ENCODE measurements at regions not wholly inside any gene's neighbourhood (a gene's known extent, or its start where the extent isn't known, plus 50 kb on each side); places are given as distances from the start of the nearest gene placed in this dataset.

GRCh38 chr18:65411061-65411460, 339.8 kb upstream of the CDH7 start:
- DNase-seq (ENCODE audit: low read depth, low spot score): no peak

DNA sequence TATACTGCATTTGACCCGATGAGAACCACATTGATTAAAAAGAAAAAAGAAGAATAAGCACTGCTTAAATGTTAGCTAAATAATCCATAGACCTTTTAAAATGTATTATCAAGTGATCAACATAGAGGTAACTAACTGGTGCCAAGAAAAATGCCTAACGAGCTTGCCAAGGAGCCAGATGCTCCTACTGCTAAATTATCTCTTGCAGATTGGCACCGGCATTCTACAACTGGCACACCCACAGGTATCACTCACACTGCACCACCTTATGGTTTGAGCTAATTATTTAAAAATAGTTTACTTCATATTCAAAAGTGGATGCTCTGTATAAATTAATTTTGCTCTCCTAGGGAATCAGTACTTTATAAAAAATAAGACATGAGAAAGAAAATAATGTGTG, 341.6 kb upstream of the CDH7 start:
- no peak for DNase-seq (ENCODE audit: low read depth, low spot score)

DNA sequence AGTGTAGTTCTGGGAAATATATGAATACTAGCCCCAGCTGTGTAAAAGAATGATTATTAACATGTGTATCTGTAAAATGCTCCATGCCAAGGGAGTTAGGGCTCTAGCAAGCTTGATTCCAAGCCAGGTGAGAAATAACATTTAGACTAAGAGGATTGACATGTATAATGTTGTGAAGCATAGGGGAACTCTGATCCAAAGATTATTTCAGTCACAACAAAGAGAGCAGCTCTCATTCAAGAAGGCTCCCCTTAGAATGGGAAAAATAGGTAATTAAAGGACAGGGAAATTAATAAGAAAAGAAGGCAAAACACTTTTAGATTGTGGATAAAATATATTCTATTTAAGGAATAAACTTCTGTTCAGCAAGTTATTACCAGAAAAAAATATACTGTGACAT, 347.3 kb upstream of the CDH7 start:
- DNase-seq (ENCODE audit: low read depth, low spot score): no peak

DNA sequence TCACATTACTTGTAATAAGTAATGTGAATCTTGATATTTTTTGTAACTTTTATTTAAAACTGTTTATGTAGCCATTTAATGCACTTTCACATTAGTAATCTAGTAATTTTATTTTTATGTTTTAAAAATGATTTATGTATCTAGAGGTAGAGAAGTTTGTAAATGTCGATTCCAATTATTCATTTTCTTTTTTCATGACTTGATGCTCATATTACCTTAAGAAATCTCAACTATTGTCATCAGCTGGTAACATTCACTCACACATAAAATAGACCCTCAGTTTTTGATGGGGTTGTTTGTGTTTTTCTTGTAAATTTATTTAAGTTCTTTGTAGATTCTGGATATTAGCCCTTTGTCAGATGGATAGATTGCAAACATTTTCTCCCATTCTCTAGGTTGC, 351.7 kb upstream of the CDH7 start:
- DNase-seq (ENCODE audit: low read depth, low spot score): no peak

DNA sequence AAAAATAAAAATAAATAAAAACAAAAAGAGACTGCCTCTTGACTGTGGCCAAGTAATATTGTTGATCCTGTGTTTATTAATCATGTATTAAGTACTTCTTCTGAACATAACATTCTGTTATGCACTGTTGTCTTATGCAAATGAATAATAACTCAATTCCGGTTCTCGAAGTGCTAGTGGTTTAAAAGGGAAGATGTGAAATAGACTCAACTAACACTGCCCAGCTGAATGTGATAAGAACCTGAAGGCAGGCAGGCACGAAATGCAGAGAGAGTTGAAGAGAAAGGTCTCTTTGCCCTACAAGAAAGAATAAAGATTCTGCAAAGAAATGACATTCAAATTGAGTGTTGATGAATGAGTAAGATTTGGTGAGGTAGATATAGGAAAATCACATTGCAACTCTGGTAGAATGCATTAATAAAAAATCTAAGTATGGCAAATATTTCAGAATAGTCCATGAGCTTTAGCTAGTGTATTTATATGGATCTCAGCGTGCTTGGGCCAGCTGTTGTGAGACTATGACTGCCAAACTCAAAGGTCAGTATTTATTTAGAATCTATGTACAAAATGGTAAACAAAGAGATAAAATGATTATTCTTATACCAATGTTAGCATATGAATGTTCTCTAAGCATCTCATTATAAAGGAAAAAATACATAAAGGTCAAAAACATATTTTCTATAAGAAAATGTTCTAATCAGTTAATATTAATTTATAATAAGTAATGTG, 352.3 kb upstream of the CDH7 start:
- no peak for DNase-seq (ENCODE audit: low read depth, low spot score)

GRCh38 chr18:65380986-65381385, 369.8 kb upstream of the CDH7 start:
- no peak for DNase-seq (ENCODE audit: low read depth, low spot score)

DNA sequence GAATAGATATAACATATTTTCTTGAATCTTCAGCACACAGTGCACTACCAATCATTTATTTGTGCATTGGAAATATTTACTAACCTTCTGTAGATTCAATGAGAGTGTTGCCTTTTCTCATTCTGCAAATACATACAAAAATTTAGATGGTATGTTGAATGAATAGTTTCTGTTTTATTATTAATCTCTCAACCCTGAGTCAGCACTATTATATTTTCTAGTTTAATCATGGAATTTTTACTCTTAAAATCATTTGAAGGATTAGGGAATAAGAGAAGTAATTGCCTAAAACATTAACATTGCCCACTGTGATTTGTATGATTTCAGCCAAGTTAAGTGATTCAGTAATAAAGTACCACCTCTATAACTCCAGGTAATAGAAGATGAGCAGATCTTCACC, 370.2 kb upstream of the CDH7 start:
- DNase-seq (ENCODE audit: low read depth, low spot score): no peak

- DNase-seq (ENCODE audit: low read depth, low spot score): no peak
Observed at GRCh38 chr18:65372904-65373303, 377.9 kb upstream of the CDH7 start.

DNA sequence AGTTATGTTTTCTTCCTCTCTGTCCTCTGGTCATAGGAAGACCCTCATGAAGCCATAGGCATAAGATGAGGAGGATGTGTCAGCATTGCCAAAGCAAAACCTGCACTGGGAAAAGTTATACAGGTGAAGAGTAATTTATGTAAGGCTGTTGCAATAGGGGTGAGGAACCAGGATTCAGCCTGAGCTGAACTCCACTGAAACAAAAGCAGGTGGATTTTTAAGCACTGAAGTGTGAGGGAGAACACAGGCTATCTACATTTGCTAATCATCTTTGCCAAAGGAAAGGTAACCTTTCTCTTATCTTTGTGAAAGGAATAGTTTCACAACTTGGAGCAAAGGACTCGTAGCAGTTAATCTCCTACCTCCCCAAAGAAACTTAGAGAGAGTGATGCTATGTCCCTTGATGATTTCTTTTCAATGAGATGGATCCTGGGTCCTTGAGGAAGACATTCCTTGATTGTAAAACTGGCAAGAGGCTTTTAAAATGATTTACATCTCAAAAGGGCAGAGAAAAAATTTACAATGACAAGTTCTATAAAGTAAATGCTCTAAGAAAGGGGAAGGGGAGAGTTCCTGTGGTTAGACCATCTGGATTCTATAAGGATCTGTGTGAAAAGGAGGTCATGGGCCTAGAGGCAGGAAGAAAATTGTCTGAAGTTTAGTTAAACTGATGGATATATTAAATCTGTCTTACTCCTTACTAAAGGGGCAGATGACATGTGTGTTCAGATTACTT, 385.4 kb upstream of the CDH7 start:
- no peak for DNase-seq (ENCODE audit: low read depth, low spot score)

DNA sequence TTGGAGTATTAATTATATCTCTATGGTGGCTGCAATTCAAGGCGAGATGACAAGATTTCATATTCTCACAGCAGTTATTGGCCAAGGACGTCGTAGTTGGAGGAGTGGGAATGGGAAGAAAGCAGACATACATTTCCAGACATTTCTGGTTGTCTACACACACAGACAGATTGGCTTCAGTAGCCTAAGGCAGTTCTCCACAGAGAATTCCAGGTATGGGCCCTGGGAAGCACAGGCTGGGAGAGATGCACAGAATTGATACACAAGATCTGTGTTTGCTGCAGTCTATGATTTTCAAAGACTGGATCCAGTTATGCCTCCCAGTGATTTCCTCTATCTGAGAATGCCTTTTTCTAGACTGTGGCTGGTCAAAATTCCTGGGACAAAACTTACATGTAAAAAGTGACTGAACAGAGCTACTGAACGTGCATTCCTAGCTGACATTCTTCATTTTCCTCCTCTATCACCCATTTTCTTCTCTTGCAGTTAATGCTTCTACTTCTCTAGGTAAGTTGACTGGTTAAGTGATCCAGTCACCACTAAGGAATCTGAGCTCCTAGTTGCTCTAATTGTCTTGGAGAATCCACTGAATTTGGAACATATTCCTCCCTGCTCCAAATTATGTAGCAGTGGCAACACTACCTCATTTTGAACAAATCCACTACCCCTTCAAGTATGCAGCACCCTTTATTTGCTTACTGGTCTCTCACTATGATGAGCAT, 386.7 kb upstream of the CDH7 start:
- peak; percentile 28 for DNase-seq (ENCODE audit: low read depth, low spot score)

DNA sequence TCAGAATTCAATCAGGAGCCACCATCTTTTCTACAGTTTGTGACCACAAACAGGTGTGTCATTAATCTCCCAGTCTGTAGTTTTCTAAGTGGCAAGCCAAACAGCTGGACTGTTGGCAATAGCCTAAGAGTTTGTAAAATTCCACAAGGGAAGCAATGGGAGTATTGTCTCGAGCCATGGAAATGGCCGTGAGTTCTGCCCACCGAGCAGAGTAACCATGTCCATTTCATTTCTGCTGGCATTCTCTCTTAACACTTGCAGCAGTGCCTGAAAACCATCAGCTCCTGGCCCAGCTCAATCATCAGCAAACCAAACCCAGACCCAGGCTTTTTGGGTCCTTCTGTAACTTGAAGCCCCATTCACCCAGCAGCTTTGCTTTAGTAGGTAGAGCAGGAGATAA, 387.8 kb upstream of the CDH7 start:
- DNase-seq (ENCODE audit: low read depth, low spot score): no peak

GRCh38 chr18:65359479-65359878, 391.3 kb upstream of the CDH7 start:
- DNase-seq (ENCODE audit: low read depth, low spot score): no peak

DNA sequence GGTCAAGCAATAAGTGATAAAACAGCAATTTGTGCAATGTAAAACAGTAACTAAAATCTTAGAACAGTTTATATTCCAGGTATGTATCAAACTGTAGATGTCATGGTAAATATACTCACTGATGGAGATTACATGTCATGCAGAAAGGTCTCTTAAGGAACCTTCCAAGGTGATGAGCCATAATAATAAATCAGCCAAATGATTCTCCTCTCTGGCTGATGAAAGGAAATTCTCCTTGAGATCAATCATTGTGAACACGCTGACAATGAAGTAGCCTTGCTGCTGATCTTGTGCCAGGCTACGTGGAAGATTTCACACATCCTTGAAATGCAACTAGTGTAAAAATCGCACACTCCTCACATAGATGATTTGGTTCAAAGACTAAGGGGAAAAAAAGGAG, 392.5 kb upstream of the CDH7 start:
- no peak for DNase-seq (ENCODE audit: low read depth, low spot score)

- no peak for DNase-seq (ENCODE audit: low read depth, low spot score)
Observed at GRCh38 chr18:65352186-65352585, 398.6 kb upstream of the CDH7 start.

- DNase-seq (ENCODE audit: low read depth, low spot score): no peak
Observed at GRCh38 chr18:65349635-65350034, 401.2 kb upstream of the CDH7 start.

- no peak for DNase-seq (ENCODE audit: low read depth, low spot score)
Observed at GRCh38 chr18:65347446-65347845, 403.4 kb upstream of the CDH7 start.

DNA sequence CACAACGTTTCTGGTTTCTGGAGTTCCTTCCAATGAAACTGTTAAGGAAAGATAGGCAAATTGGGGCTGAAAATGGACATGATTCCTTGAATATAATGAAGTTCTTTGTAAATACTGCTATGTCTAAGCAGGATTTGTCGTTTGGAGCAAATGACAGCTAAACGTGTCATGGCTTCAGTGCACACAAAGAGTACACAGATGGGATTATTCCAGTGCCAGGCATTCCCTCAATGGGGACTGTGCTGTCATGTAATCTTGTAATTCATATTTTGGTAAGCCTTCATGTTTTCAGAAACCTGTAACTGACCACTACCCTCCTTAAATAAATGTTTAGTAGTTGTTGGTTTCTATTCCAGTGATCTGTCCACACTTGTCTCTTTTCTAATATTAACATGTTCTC, 404.7 kb upstream of the CDH7 start:
- no peak for DNase-seq (ENCODE audit: low read depth, low spot score)

DNA sequence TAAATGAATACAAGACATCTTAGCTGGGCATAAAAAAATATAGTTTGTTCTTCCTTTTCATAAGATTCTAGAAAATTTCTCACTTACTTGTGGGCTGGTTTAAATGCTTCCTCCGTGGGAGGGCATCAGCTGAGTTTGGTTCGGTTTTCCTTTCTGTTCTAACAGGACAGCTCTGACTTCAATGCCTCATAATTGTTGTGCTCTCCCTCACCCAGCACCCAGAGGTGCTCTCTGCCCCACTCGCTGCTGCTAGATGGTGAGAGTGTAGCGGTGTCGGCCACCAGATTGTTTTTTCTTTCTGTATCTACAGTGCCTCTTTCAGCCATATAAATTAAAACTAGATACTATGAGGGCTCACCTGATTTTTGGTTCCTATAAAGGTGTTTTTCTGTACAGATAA, 407.2 kb upstream of the CDH7 start:
- DNase-seq (ENCODE audit: low read depth, low spot score): no peak

DNA sequence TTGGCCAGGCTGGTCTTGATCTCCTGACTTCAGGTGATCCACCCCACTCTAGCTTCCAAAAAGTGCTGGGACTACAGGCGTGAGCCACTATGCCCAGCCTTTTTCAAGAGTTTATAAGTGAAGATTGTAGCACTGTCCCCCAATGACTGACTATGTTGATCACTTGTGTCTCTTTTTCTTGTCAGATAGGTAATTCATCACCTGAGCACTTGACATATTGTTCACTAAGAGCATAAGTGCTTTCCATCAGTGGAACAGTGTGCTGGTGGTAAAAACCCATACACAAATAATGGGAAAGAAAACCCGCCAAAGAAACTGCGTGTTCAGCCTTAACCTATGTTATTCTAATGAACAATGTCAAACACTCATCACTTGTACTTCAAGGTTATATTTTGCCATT, 414.4 kb upstream of the CDH7 start:
- DNase-seq (ENCODE audit: low read depth, low spot score): no peak

GRCh38 chr18:65329010-65329409, 421.8 kb upstream of the CDH7 start:
- no peak for DNase-seq (ENCODE audit: low read depth, low spot score)

GRCh38 chr18:65326805-65327204, 424.0 kb upstream of the CDH7 start:
- no peak for DNase-seq (ENCODE audit: low read depth, low spot score)

- DNase-seq (ENCODE audit: low read depth, low spot score): no peak
Observed at GRCh38 chr18:65322895-65323294, 427.9 kb upstream of the CDH7 start.

GRCh38 chr18:65298422-65298821, 452.4 kb upstream of the CDH7 start:
- no peak for DNase-seq (ENCODE audit: low read depth, low spot score)
